ENCODE measurements at regions not wholly inside any gene's neighbourhood (a gene's known extent, or its start where the extent isn't known, plus 50 kb on each side); places are given as distances from the start of the nearest gene placed in this dataset.

- TF ChIP-seq POLR2A (IDR thresholded peaks at IDR 0.05) (no peak), POLR2AphosphoS5 (IDR thresholded peaks at IDR 0.05; ENCODE audit: insufficient read depth in 1 of 2, low read depth in 1 of 2) (no peak)
Measured at GRCh38 chr6:21953831-21954801, 342.7 kb downstream of the PRL start.
